ENCODE measurements at regions not wholly inside any gene's neighbourhood (a gene's known extent, or its start where the extent isn't known, plus 50 kb on each side); places are given as distances from the start of the nearest gene placed in this dataset.

- no peak for TF ChIP-seq CTCF (IDR thresholded peaks at IDR 0.05; ENCODE audit: insufficient read depth, low read depth, low read length)
- H3K27me3 ChIP-seq (ENCODE audit: control insufficient read depth, insufficient read depth, low read length): no peaks in the 10 kb centered on the region
- ChIA-PET POLR2A (no interaction called here), CTCF (no interaction called here)
- H3K36me3 ChIP-seq (ENCODE audit: control insufficient read depth, insufficient read depth, low read length): no peaks in the 10 kb centered on the region
- H3K4me3 ChIP-seq (ENCODE audit: low read depth, low read length): no peak overlapping the region
- DNase-seq (ENCODE audit: low read depth): no peak
Observed at GRCh38 chr22:23497016-23497885, 82.8 kb downstream of the IGLL1 start.

DNA sequence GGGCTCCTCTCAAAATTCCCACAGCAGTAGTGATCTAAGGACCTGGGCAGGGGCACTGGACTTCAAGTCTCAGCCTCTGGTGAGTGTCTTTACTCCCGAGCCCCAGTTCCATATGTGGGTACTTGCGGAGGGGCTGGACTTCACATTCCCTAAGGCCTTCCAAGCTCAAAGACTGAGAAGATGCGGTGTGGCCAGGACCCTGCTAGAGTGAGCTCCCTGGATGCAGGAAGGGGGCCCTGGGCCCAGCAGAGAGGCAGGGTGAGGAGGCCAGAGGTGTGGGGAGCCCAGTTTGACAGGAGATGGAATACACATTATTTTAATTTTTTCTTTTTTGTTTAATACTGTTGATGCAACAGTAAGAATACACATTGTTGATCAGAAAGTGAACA, 83.7 kb downstream of the IGLL1 start:
- H3K36me3 ChIP-seq (ENCODE audit: control insufficient read depth, insufficient read depth, low read length): no peaks in the 10 kb centered on the region
- CTCF ChIA-PET: no interaction called here
- no peak for TF ChIP-seq CTCF (IDR thresholded peaks at IDR 0.05; ENCODE audit: insufficient read depth, low read depth, low read length)
- POLR2A ChIA-PET: no interaction called here
- no peak overlapping the region for H3K4me3 ChIP-seq (ENCODE audit: low read depth, low read length)
- no peak for DNase-seq (ENCODE audit: low read depth)
- H3K27me3 ChIP-seq (ENCODE audit: control insufficient read depth, insufficient read depth, low read length): no peaks in the 10 kb centered on the region

DNA sequence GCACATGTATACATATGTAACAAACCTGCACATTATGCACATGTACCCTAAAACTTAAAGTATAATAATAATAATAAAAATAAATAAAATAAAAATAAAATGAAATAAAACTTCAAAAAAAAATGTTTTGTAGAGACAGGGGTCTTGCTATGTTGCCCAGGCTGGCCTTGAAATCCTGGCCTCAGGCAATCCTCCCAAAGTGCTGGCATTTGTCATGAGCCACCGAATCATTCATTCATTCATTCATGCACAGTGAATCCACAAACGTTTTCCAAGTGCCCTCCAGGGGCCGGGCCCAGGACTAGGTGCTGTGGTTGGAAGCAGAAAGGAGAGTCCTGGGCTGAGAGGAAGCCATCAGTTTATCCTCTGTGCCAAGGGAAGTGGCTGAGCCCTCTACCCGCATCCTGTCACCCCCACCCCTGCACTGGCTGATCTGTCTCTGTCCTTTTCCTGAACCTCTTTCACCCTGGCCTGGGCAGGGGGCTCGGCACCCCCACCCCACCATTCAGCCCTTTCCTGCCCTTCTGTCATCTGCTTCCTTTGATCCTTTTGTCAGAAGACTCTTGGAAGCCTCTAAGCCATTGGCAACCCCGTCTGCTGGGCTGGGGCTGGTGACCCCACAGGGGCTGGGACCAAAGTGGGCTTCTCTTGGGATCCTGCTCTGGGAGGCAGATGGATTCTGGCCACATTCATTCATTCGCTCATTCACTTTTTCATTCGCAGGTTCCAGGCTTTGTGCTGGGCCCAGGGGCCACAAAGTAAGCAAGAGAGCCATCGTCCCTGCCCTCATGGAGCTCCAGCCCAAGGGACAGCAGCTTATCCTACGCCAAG, 84.3 kb downstream of the IGLL1 start:
- ChIA-PET POLR2A (no interaction called here), CTCF (no interaction called here)
- DNase-seq (ENCODE audit: low read depth): no peak

GRCh38 chr22:23494930-23495266, 85.2 kb downstream of the IGLL1 start:
- CTCF ChIA-PET: no interaction called here
- TF ChIP-seq CTCF (IDR thresholded peaks at IDR 0.05; ENCODE audit: insufficient read depth, low read depth, low read length): no peak

More for the DNA sequence above, 84.3 kb downstream of the IGLL1 start:
- no peak overlapping the region for H3K4me3 ChIP-seq (ENCODE audit: low read depth, low read length)
- no peaks in the 10 kb centered on the region for H3K36me3 ChIP-seq (ENCODE audit: control insufficient read depth, insufficient read depth, low read length)
- no peaks in the 10 kb centered on the region for H3K27me3 ChIP-seq (ENCODE audit: control insufficient read depth, insufficient read depth, low read length)
- TF ChIP-seq CTCF (IDR thresholded peaks at IDR 0.05; ENCODE audit: insufficient read depth, low read depth, low read length): no peak

GRCh38 chr22:23485490-23485889, 94.6 kb downstream of the IGLL1 start:
- TF ChIP-seq CTCF (IDR thresholded peaks at IDR 0.05; ENCODE audit: insufficient read depth, low read depth, low read length): no peak
- no peaks in the 10 kb centered on the region for H3K36me3 ChIP-seq (ENCODE audit: control insufficient read depth, insufficient read depth, low read length)
- no peak overlapping the region for H3K4me3 ChIP-seq (ENCODE audit: low read depth, low read length)
- ChIA-PET POLR2A (no interaction called here), CTCF (no interaction called here)
- 0 out of 2 replicates have a peak, but pooled peaks cover under 1% of the 10 kb centered on the region for H3K27me3 ChIP-seq (ENCODE audit: control insufficient read depth, insufficient read depth, low read length)
- DNase-seq (ENCODE audit: low read depth): no peak

More at GRCh38 chr22:23494930-23495266, 85.2 kb downstream of the IGLL1 start:
- DNase-seq (ENCODE audit: low read depth): no peak
- Histone ChIP-seq H3K4me3 (ENCODE audit: low read depth, low read length) (no peak overlapping the region), H3K36me3 (ENCODE audit: control insufficient read depth, insufficient read depth, low read length) (no peaks in the 10 kb centered on the region), H3K27me3 (ENCODE audit: control insufficient read depth, insufficient read depth, low read length) (no peaks in the 10 kb centered on the region)
- POLR2A ChIA-PET: no interaction called here

Data from BJ (cell line).